Transverse colon (tissue), 4 donors: ENCODE measurements at regions not wholly inside any gene's neighbourhood (a gene's known extent, or its start where the extent isn't known, plus 50 kb on each side); places are given as distances from the start of the nearest gene placed in this dataset.

Experiments used
- EP300 ChIP-seq: sonication (generic); formaldehyde crosslinking; IDR thresholded peaks from one replicate; pipeline ENCODE4 v1.6.1; 2017; ENCODE audit warnings: antibody characterized with exemption, low read depth
- POLR2A ChIP-seq: fragments of 450-650 bp; IDR thresholded peaks from one replicate; pipeline ENCODE4 v1.6.1; 2016; ENCODE audit warnings: antibody characterized with exemption, mild to moderate bottlenecking, moderate library complexity
- POLR2AphosphoS5 ChIP-seq, 3 donors: sonication (generic); formaldehyde crosslinking; IDR thresholded peaks; one replicate each; pipeline ENCODE4 v1.6.1; 2016; ENCODE audit warnings: antibody characterized with exemption in 3 of 3
- TF ChIP-seq, protein P1 (sequence below), 5 experiments: fragments of 200-600 bp in 3 of 5; fragments of 450-650 bp in 2 of 5; sonication (generic) in 3 of 5; IDR thresholded peaks; 1 replicate in 2 of 5; 2 replicates in 3 of 5; pipeline ENCODE4 v1.5.1; 2016 to 2017; ENCODE audit warnings: antibody characterized with exemption in 5 of 5, inconsistent platforms in 3 of 5, mild to moderate bottlenecking in 2 of 5, moderate library complexity in 1 of 5

DNA sequence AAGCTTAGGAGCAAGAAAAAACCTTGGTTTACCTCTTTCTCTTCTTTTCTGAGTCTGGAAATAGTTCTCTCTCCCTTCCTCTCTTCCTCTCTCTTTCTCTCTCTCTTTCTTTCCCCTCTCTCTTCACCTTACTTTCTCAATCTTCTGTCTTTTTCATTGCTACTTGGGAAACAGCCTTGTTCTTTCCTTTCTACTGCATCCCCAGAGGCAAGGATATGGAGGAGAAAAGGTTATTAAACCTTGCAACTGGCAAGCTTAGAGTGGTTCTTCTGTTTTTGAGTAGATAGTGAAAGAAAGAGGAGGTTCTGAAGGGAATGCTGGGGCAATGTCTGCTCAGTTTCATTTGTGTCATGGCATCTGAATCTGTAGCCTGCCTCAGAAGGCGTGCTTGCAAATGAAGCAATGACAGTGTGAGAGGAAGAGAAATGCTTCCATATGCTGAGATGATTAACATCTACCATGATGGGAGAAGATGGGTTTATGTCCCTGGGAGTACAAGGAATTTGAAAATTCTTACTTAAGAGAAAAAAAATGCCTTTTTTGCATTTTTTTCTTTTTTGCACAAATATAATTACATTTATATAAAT is 190.6 kb downstream of the CEP135 start:
- TF ChIP-seq, protein P1, sequence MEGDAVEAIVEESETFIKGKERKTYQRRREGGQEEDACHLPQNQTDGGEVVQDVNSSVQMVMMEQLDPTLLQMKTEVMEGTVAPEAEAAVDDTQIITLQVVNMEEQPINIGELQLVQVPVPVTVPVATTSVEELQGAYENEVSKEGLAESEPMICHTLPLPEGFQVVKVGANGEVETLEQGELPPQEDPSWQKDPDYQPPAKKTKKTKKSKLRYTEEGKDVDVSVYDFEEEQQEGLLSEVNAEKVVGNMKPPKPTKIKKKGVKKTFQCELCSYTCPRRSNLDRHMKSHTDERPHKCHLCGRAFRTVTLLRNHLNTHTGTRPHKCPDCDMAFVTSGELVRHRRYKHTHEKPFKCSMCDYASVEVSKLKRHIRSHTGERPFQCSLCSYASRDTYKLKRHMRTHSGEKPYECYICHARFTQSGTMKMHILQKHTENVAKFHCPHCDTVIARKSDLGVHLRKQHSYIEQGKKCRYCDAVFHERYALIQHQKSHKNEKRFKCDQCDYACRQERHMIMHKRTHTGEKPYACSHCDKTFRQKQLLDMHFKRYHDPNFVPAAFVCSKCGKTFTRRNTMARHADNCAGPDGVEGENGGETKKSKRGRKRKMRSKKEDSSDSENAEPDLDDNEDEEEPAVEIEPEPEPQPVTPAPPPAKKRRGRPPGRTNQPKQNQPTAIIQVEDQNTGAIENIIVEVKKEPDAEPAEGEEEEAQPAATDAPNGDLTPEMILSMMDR (IDR thresholded peaks at IDR 0.05): no peak
- TF ChIP-seq POLR2A (no peak), EP300 (no peak), POLR2AphosphoS5 (IDR thresholded peaks at IDR 0.05) (no peak)
